Adrenal gland (tissue), 5 donors: ENCODE measurements at regions not wholly inside any gene's neighbourhood (a gene's known extent, or its start where the extent isn't known, plus 50 kb on each side); places are given as distances from the start of the nearest gene placed in this dataset.

ENCODE experiments used
- CTCF ChIP-seq, 6 experiments: fragments of 450-650 bp in 4 of 6; fragments of 200-600 bp in 2 of 6; sonication (generic) in 1 of 6; IDR thresholded peaks; 1 replicate in 5 of 6; 2 replicates in 1 of 6; pipeline versions ENCODE4 v1.5.1 to v1.8.0; 2016 to 2021; ENCODE audit warnings: antibody characterized with exemption in 6 of 6, mild to moderate bottlenecking in 2 of 6, moderate library complexity in 1 of 6
- POLR2A ChIP-seq, 2 donors: fragments of 450-650 bp; IDR thresholded peaks; one replicate each; pipeline ENCODE4 v1.6.1; 2017; ENCODE audit warnings: antibody characterized with exemption in 2 of 2, mild to moderate bottlenecking in 2 of 2, moderate library complexity in 1 of 2
- donor health status: DM: no; HTN: no; CAD: no.

GRCh38 chr3:124269619-124270018 lies 277.7 kb upstream of the ROPN1 start:
- TF ChIP-seq CTCF (IDR thresholded peaks at IDR 0.05): no peak
- TF ChIP-seq POLR2A (IDR thresholded peaks at IDR 0.05): no peak
